ENCODE measurements at regions not wholly inside any gene's neighbourhood (a gene's known extent, or its start where the extent isn't known, plus 50 kb on each side); places are given as distances from the start of the nearest gene placed in this dataset.

DNA sequence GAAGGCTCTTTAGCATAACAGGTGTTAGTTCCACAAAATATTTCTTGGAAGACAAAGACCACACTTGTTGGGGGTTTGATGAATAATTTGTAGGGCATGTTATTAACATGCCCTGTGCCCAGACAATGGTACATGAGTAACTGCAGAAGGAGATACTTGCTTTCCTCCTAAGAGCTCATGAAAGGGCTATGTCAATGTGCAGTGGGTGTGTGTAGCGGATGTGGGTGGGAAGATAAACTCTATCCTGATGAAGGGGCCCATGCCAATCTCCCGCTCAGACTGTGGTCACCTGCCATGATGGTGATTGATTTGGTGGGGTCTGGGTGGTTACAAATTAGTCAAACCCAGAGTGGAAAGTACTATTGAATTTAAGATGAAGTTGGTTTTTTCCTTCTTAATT is 69.8 kb upstream of the DNAH14 start (continued):
- TF ChIP-seq IKZF3 (tag by site-specific recombination; IDR thresholded peaks at IDR 0.05) (no peak), EGR2 (tag by site-specific recombination; IDR thresholded peaks at IDR 0.05; ENCODE audit: low read depth) (peak; percentile 54), ZNF248 (tag by site-specific recombination; IDR thresholded peaks at IDR 0.05) (no peak), ZNF362 (tag by site-specific recombination; IDR thresholded peaks at IDR 0.05) (no peak), ZNF202 (tag by site-specific recombination; IDR thresholded peaks at IDR 0.05; ENCODE audit: borderline replicate concordance) (no peak)

DNA sequence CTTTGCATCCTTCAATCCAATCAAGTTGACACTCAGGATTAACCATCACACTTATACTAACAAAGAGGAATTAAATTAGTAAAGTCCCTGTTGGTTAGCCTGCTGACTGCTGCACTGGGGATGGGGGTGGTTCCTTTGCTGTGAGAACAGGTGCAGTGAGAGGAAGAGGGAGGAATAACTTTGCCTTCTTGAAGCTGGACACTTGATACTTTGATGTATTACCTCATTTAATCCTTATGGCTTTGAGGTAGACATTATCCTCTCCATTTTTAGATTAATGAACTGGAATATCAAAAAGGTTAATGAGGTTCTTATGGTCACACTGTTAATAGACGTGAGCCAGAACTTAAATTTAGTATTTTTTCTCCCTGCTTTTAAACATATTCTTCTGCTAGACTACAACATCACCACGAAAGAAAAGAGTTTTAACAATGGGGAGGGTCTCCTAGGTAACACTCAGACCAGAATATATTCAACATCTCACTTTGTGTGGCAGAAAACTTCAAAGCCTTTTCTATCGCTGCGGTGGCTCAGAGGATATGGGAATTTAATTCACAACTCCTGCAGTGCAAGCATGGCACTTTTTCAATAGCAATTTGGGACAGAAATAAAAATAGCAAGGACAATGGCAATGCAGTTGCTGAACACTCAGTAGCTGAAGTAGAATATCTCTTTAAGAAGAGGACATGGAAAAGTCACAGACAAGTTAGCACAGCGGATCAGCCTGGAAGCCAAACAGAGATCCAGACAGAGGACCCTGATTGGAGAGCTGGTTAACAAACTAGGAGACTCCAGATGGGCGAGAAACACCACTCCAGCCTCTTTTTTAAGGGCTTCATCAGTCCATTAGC is 68.8 kb upstream of the DNAH14 start:
- H3K27ac ChIP-seq (ENCODE audit: extremely low read depth, low read depth, low read length): no peak overlapping the region
- ChIA-PET CTCF (interaction anchor here (0.6 to 5.2 kb wide), 5 partner anchors 8 to 349 kb away, joined by 3 to 75 read pairs (median 6); no protein-coding TSS in a partner anchor), POLR2A (no interaction called here)
- TF ChIP-seq, protein P1, sequence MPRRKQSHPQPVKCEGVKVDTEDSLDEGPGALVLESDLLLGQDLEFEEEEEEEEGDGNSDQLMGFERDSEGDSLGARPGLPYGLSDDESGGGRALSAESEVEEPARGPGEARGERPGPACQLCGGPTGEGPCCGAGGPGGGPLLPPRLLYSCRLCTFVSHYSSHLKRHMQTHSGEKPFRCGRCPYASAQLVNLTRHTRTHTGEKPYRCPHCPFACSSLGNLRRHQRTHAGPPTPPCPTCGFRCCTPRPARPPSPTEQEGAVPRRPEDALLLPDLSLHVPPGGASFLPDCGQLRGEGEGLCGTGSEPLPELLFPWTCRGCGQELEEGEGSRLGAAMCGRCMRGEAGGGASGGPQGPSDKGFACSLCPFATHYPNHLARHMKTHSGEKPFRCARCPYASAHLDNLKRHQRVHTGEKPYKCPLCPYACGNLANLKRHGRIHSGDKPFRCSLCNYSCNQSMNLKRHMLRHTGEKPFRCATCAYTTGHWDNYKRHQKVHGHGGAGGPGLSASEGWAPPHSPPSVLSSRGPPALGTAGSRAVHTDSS (tag by site-specific recombination; IDR thresholded peaks at IDR 0.05): no peak
- TF ChIP-seq ZNF664 (tag by site-specific recombination; IDR thresholded peaks at IDR 0.05): peak; percentile 81
- TF ChIP-seq ZNF114 (tag by site-specific recombination; IDR thresholded peaks at IDR 0.05): no peak
- no peak for TF ChIP-seq ZFP41 (tag by site-specific recombination; IDR thresholded peaks at IDR 0.05; ENCODE audit: borderline replicate concordance)
- TF ChIP-seq OVOL3 (tag by site-specific recombination; IDR thresholded peaks at IDR 0.05): no peak
- no peak overlapping the region for H3K4me3 ChIP-seq (ENCODE audit: low read depth, low read length)
- no peaks in the 10 kb centered on the region; the same call in 1 of the 2 replicates for H3K9me3 ChIP-seq (ENCODE audit: control insufficient read depth, insufficient read depth, low read depth, low read length)
- no peaks in the 10 kb centered on the region for H3K4me1 ChIP-seq (ENCODE audit: control insufficient read depth, insufficient read depth, low read length)
- H3K36me3 ChIP-seq (ENCODE audit: control insufficient read depth in 2 of 2, insufficient read depth in 1 of 2, low read length in 2 of 2): no peaks in the 10 kb centered on the region

GRCh38 chr1:224861339-224861716 is 68.1 kb upstream of the DNAH14 start:
- POLR2A ChIA-PET: no interaction called here
- Histone ChIP-seq H3K4me1 (ENCODE audit: control insufficient read depth, insufficient read depth, low read length) (no peaks in the 10 kb centered on the region), H3K27ac (ENCODE audit: extremely low read depth, low read depth, low read length) (no peak overlapping the region), H3K36me3 (ENCODE audit: control insufficient read depth in 2 of 2, insufficient read depth in 1 of 2, low read length in 2 of 2) (no peaks in the 10 kb centered on the region), H3K4me3 (ENCODE audit: low read depth, low read length) (no peak overlapping the region), H3K9me3 (ENCODE audit: control insufficient read depth, insufficient read depth, low read depth, low read length) (no peaks in the 10 kb centered on the region; the same call in 1 of the 2 replicates)
- TF ChIP-seq, protein P2, sequence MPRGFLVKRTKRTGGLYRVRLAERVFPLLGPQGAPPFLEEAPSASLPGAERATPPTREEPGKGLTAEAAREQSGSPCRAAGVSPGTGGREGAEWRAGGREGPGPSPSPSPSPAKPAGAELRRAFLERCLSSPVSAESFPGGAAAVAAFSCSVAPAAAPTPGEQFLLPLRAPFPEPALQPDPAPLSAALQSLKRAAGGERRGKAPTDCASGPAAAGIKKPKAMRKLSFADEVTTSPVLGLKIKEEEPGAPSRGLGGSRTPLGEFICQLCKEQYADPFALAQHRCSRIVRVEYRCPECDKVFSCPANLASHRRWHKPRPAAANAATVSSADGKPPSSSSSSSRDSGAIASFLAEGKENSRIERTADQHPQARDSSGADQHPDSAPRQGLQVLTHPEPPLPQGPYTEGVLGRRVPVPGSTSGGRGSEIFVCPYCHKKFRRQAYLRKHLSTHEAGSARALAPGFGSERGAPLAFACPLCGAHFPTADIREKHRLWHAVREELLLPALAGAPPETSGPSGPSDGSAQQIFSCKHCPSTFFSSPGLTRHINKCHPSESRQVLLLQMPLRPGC (tag by site-specific recombination; IDR thresholded peaks at IDR 0.05): no peak
- TF ChIP-seq ZNF350 (tag by site-specific recombination; IDR thresholded peaks at IDR 0.05): peak; percentile 13; the same call in 1 of the 2 replicates
- TF ChIP-seq MZF1 (tag by site-specific recombination; IDR thresholded peaks at IDR 0.05; ENCODE audit: borderline replicate concordance): no peak
- CTCF ChIA-PET: interaction anchor here (0.6 to 5.2 kb wide), 6 partner anchors 9 to 349 kb away, joined by 3 to 75 read pairs (median 6); no protein-coding TSS in a partner anchor

DNA sequence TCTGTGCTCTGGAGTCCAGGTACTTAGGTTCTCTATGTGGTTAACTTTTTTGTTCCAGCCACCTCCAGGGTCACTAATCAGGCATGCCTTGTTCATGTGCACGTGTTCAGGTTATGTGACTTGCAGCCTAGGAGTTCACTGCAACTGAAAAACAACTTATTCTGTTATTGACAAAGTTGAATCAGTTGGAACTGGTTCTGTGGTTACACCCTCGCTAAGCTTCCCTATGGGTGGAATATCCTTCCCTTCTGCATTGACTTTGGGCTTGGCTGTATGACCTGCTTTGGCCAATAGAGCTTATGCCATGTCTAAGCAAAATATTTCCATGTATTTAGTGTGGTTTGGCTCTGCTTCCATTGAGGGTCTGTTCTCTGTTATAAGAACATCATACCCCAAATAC is 66.0 kb upstream of the DNAH14 start:
- no peak overlapping the region for H3K4me3 ChIP-seq (ENCODE audit: low read depth, low read length)
- ChIA-PET POLR2A (interaction anchor here (0.5 kb wide), 1 partner anchor 34 kb away, joined by 5 read pairs; no protein-coding TSS in a partner anchor), CTCF (interaction anchor here (0.9 to 5.2 kb wide), 5 partner anchors 11 to 350 kb away, joined by 3 to 75 read pairs (median 8); no protein-coding TSS in a partner anchor)
- H3K27ac ChIP-seq (ENCODE audit: extremely low read depth, low read depth, low read length): no peak overlapping the region
- no peaks in the 10 kb centered on the region; the same call in 1 of the 2 replicates for H3K9me3 ChIP-seq (ENCODE audit: control insufficient read depth, insufficient read depth, low read depth, low read length)
- H3K4me1 ChIP-seq (ENCODE audit: control insufficient read depth, insufficient read depth, low read length): no peaks in the 10 kb centered on the region
- H3K36me3 ChIP-seq (ENCODE audit: control insufficient read depth in 2 of 2, insufficient read depth in 1 of 2, low read length in 2 of 2): no peaks in the 10 kb centered on the region
- TF ChIP-seq ZNF433 (tag by site-specific recombination; IDR thresholded peaks at IDR 0.05; ENCODE audit: low read depth): no peak
- no peak for TF ChIP-seq ZBTB20 (tag by site-specific recombination; IDR thresholded peaks at IDR 0.05)
- TF ChIP-seq, protein P3, sequence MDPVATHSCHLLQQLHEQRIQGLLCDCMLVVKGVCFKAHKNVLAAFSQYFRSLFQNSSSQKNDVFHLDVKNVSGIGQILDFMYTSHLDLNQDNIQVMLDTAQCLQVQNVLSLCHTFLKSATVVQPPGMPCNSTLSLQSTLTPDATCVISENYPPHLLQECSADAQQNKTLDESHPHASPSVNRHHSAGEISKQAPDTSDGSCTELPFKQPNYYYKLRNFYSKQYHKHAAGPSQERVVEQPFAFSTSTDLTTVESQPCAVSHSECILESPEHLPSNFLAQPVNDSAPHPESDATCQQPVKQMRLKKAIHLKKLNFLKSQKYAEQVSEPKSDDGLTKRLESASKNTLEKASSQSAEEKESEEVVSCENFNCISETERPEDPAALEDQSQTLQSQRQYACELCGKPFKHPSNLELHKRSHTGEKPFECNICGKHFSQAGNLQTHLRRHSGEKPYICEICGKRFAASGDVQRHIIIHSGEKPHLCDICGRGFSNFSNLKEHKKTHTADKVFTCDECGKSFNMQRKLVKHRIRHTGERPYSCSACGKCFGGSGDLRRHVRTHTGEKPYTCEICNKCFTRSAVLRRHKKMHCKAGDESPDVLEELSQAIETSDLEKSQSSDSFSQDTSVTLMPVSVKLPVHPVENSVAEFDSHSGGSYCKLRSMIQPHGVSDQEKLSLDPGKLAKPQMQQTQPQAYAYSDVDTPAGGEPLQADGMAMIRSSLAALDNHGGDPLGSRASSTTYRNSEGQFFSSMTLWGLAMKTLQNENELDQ (tag by site-specific recombination; IDR thresholded peaks at IDR 0.05; ENCODE audit: low read depth): no peak
- no peak for TF ChIP-seq KLF10 (tag by site-specific recombination; IDR thresholded peaks at IDR 0.05)
- no peak for TF ChIP-seq ZNF529 (tag by site-specific recombination; IDR thresholded peaks at IDR 0.05; ENCODE audit: insufficient replicate concordance)
- no peak for TF ChIP-seq ZSCAN30 (tag by site-specific recombination; IDR thresholded peaks at IDR 0.05)
- no peak for TF ChIP-seq OVOL3 (tag by site-specific recombination; IDR thresholded peaks at IDR 0.05)
- no peak for TF ChIP-seq ZNF544 (tag by site-specific recombination; IDR thresholded peaks at IDR 0.05)
- TF ChIP-seq ZNF19 (tag by site-specific recombination; IDR thresholded peaks at IDR 0.05; ENCODE audit: low read depth): no peak
- no peak for TF ChIP-seq ZNF776 (tag by site-specific recombination; IDR thresholded peaks at IDR 0.05; ENCODE audit: borderline replicate concordance)

Measured in HEK293 (cell line).